Adrenal gland (tissue), 9 donors: ENCODE measurements at regions not wholly inside any gene's neighbourhood (a gene's known extent, or its start where the extent isn't known, plus 50 kb on each side); places are given as distances from the start of the nearest gene placed in this dataset.

Experiments
- DNase-seq, 7 donors: peaks; one replicate each; pipeline ENCODE4 v3.0.0-alpha.2; 2019 to 2020
- H3K27ac ChIP-seq, 5 donors: fragments of 200-600 bp; sonication (generic) in 4 of 5; 1 replicate in 3 of 5; 2 replicates in 2 of 5; pipeline versions ENCODE4 v1.5.1 to v1.8.0; 2016 to 2020; ENCODE audit warnings: mild to moderate bottlenecking in 1 of 5
- H3K27me3 ChIP-seq: fragments of 200-600 bp; 2 replicates; pipeline ENCODE4 v1.8.0; 2021
- H3K36me3 ChIP-seq, 2 donors: fragments of 200-600 bp; replicated peaks in 1 of 2; 1 replicate in 1 of 2; 2 replicates in 1 of 2; pipeline versions ENCODE4 v1.5.1 to v1.8.0; 2018 to 2022
- H3K4me1 ChIP-seq, 2 donors: fragments of 200-600 bp; replicated peaks in 1 of 2; 1 replicate in 1 of 2; 2 replicates in 1 of 2; pipeline versions ENCODE4 v1.5.1 to v1.8.0; 2018 to 2021
- H3K4me3 ChIP-seq, 4 donors: fragments of 200-600 bp; sonication (generic) in 3 of 4; one replicate each; pipeline ENCODE4 v1.5.1; 2016 to 2018
- H3K9me3 ChIP-seq, 3 donors: fragments of 200-600 bp; sonication (generic) in 1 of 3; replicated peaks in 1 of 3; 1 replicate in 2 of 3; 2 replicates in 1 of 3; pipeline versions ENCODE4 v1.5.1 to v1.8.0; 2016 to 2021
- CTCF ChIP-seq, 6 experiments: fragments of 450-650 bp in 4 of 6; fragments of 200-600 bp in 2 of 6; sonication (generic) in 1 of 6; IDR thresholded peaks; 1 replicate in 5 of 6; 2 replicates in 1 of 6; pipeline versions ENCODE4 v1.5.1 to v1.8.0; 2016 to 2021; ENCODE audit warnings: antibody characterized with exemption in 6 of 6, mild to moderate bottlenecking in 2 of 6, moderate library complexity in 1 of 6
- POLR2A ChIP-seq, 2 donors: fragments of 450-650 bp; IDR thresholded peaks; one replicate each; pipeline ENCODE4 v1.6.1; 2017; ENCODE audit warnings: antibody characterized with exemption in 2 of 2, mild to moderate bottlenecking in 2 of 2, moderate library complexity in 1 of 2
- WGBS, 4 donors: extraction: QIAGEN DNeasy Blood & Tissue Kit in 2 of 4; methylation state at CpG; one replicate each; pipeline versions ENCODE4 v1.1.5 to v1.1.7; 2013 to 2017; 5-methylcytosine and 5-hydroxymethylcytosine counted together
- intact Hi-C, 2 donors: fragments of 100-400 bp; cut with DNase I; formaldehyde crosslinking; loops; one replicate each; pipeline versions ENCODE4 v1.14.1 to v1.15.0; 2022 to 2023
- donor health status: healthy with polysubstance abuse.
- donor health status: Bipolar disorder and iron deficiency.
- donor health status: DM: yes; HTN: yes; CAD: no.
- donor health status: DM: no; HTN: no; CAD: no.
- donor health status: DM: no; HTN: no; CAD: no.

- H3K4me1 ChIP-seq: no peaks in the 10 kb centered on the region
- H3K27ac ChIP-seq: no peak overlapping the region
- no peak for DNase-seq
- H3K4me3 ChIP-seq: no peak overlapping the region
- TF ChIP-seq POLR2A (IDR thresholded peaks at IDR 0.05): no peak
- no peak for TF ChIP-seq CTCF (IDR thresholded peaks at IDR 0.05)
- no peaks in the 10 kb centered on the region for H3K9me3 ChIP-seq
- H3K27me3 ChIP-seq: peaks cover 2% of the 10 kb centered on the region
- 50 to 58% (median 56%) methylated on average over 3 of the region's 3 CpGs for WGBS, 4 donors
- intact Hi-C loops: no loop called here
- H3K36me3 ChIP-seq: no peaks in the 10 kb centered on the region
These were observed 124.8 kb downstream of the UBE2U start for GRCh38 chr1:64328193-64328592.

- intact Hi-C loops: no loop called here
- Histone ChIP-seq H3K4me3 (no peak overlapping the region), H3K4me1 (no peaks in the 10 kb centered on the region), H3K9me3 (no peaks in the 10 kb centered on the region), H3K36me3 (no peaks in the 10 kb centered on the region), H3K27ac (no peak overlapping the region), H3K27me3 (peaks cover 2% of the 10 kb centered on the region)
- no peak for DNase-seq
- TF ChIP-seq POLR2A (IDR thresholded peaks at IDR 0.05): no peak
- TF ChIP-seq CTCF (IDR thresholded peaks at IDR 0.05): no peak
- WGBS, 4 donors: 49 to 70% (median 60%) methylated on average over 3 to 4 of the region's 4 CpGs
These were observed 127.4 kb downstream of the UBE2U start for GRCh38 chr1:64330839-64331238.

- TF ChIP-seq POLR2A (IDR thresholded peaks at IDR 0.05): no peak
- no peak for TF ChIP-seq CTCF (IDR thresholded peaks at IDR 0.05)
- Histone ChIP-seq H3K4me1 (no peaks in the 10 kb centered on the region), H3K9me3 (no peaks in the 10 kb centered on the region), H3K27me3 (no peaks in the 10 kb centered on the region), H3K4me3 (no peak overlapping the region), H3K27ac (no peak overlapping the region), H3K36me3 (no peaks in the 10 kb centered on the region)
- WGBS, 4 donors: 67 to 96% (median 82%) methylated on average over 4 of the region's 4 CpGs
- intact Hi-C loops: no loop called here
- no peak for DNase-seq
These were observed 132.2 kb downstream of the UBE2U start for GRCh38 chr1:64335636-64336035.

GRCh38 chr1:64337475-64337874 lies 132.5 kb upstream of the CACHD1 start:
- no peak overlapping the region for H3K27ac ChIP-seq
- intact Hi-C loops: no loop called here
- TF ChIP-seq CTCF (IDR thresholded peaks at IDR 0.05): no peak
- TF ChIP-seq POLR2A (IDR thresholded peaks at IDR 0.05): no peak

More at GRCh38 chr1:64337475-64337874, 132.5 kb upstream of the CACHD1 start:
- DNase-seq: no peak
- 86 to 95% (median 92%) methylated on average over 4 of the region's 4 CpGs for WGBS, 4 donors
- no peaks in the 10 kb centered on the region for H3K36me3 ChIP-seq
- H3K27me3 ChIP-seq: no peaks in the 10 kb centered on the region
- no peak overlapping the region for H3K4me3 ChIP-seq
- no peaks in the 10 kb centered on the region for H3K4me1 ChIP-seq
- H3K9me3 ChIP-seq: no peaks in the 10 kb centered on the region
